Ishikawa (cell line): ENCODE measurements at regions not wholly inside any gene's neighbourhood (a gene's known extent, or its start where the extent isn't known, plus 50 kb on each side); places are given as distances from the start of the nearest gene placed in this dataset.

Source experiments
- RAD21 ChIP-seq: IDR thresholded peaks from 2 replicates; pipeline ENCODE4 v1.6.1; 2012; ENCODE audit warnings: low read depth
- TCF12 ChIP-seq: IDR thresholded peaks from 2 replicates; pipeline ENCODE4 v1.6.1; 2012; ENCODE audit warnings: low read depth
- YY1 ChIP-seq: IDR thresholded peaks from 2 replicates; pipeline ENCODE4 v1.6.1; 2012; ENCODE audit warnings: low read depth
- TF ChIP-seq, protein P1 (sequence below): IDR thresholded peaks from 2 replicates; pipeline ENCODE4 v1.6.1; 2012

DNA sequence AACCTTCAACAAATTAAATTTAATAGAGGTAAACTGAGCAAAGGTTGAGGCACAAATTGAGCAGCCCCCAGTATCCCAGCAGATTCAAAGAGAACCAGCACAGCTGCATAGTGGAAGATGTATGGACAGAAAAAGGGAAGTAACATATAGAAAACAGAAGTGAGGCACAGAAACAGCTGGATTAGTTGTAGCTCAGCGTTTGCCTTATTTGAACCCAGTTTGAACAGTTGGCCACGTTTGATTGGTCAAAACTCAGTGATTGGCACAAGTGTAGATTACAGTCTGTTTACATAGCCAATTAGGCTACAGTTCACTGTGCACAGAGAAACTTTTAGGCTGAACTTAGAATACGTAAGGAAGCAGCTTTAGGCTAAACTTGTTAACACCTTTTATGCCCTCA, 315.5 kb downstream of the RMST start:
- TF ChIP-seq RAD21: no peak
- no peak for TF ChIP-seq TCF12
- TF ChIP-seq, protein P1, sequence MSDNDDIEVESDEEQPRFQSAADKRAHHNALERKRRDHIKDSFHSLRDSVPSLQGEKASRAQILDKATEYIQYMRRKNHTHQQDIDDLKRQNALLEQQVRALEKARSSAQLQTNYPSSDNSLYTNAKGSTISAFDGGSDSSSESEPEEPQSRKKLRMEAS: no peak
- TF ChIP-seq YY1: no peak
